SK-N-SH (cell line): ENCODE measurements at regions not wholly inside any gene's neighbourhood (a gene's known extent, or its start where the extent isn't known, plus 50 kb on each side); places are given as distances from the start of the nearest gene placed in this dataset.

Experiments used
- CTCF ChIA-PET: fragments of 300-600, 350-600 bp; formaldehyde crosslinking; extraction: SDS; loops from one replicate; lab custom pipeline; 2021; lab: Yijun Ruan, JAX
- POLR2A ChIA-PET: fragments of 350-600 bp; sonication (Branson Sonifier 250); formaldehyde crosslinking; extraction: SDS; loops from one replicate; lab custom pipeline; 2020; ENCODE audit warnings: antibody characterized with exemption, inconsistent platforms; lab: Yijun Ruan, JAX
- DNase-seq: peaks from one replicate; pipeline ENCODE4 v3.0.0; 2012
- H2AFZ ChIP-seq: fragments of 200-600 bp; sonication (generic); 2 replicates; pipeline ENCODE4 v1.8.1; 2016; ENCODE audit warnings: antibody characterized with exemption, mild to moderate bottlenecking, low read depth
- H3F3A ChIP-seq: fragments of 200-600 bp; sonication (generic); replicated peaks from 2 replicates; pipeline ENCODE3; 2016; ENCODE audit warnings: antibody characterized with exemption, mild to moderate bottlenecking; ENCODE audit not compliant: insufficient read depth
- H3K27ac ChIP-seq, 2 experiments: fragments of 200-500 bp in 1 of 2; fragments of 200-600 bp in 1 of 2; sonication (Bioruptor generic) in 1 of 2; sonication (generic), shearing (Covaris generic) in 1 of 2; 2 replicates each; pipeline versions ENCODE4 v1.5.1 to v1.6.1; 2014 to 2016; ENCODE audit warnings: low read depth in 2 of 2, inconsistent platforms in 1 of 2, low read length in 1 of 2, mild to moderate bottlenecking in 1 of 2, mixed read lengths in 1 of 2
- H3K27me3 ChIP-seq: fragments of 200-600 bp; sonication (generic), shearing (Covaris generic); 2 replicates; pipeline ENCODE4 v1.6.1; 2016; ENCODE audit warnings: mixed run types; ENCODE audit not compliant: insufficient read depth
- H3K36me3 ChIP-seq, 2 experiments: fragments of 200-500 bp in 1 of 2; fragments of 200-600 bp in 1 of 2; sonication (Bioruptor generic) in 1 of 2; sonication (generic) in 1 of 2; replicated peaks in 1 of 2; 2 replicates each; pipeline versions ENCODE3 to v1.5.1; 2014 to 2016; ENCODE audit warnings: low read length in 1 of 2, mild to moderate bottlenecking in 1 of 2; ENCODE audit not compliant: insufficient read depth in 2 of 2, control insufficient read depth in 1 of 2
- H3K4me1 ChIP-seq, 2 experiments: fragments of 200-500 bp in 1 of 2; fragments of 200-600 bp in 1 of 2; sonication (Bioruptor generic) in 1 of 2; sonication (generic), shearing (Covaris generic) in 1 of 2; 2 replicates each; pipeline versions ENCODE4 v1.5.1 to v1.6.1; 2014 to 2016; ENCODE audit warnings: low read depth in 1 of 2, low read length in 1 of 2, mixed run types in 1 of 2; ENCODE audit not compliant: insufficient read depth in 2 of 2, control insufficient read depth in 1 of 2
- H3K4me2 ChIP-seq: fragments of 200-600 bp; sonication (generic), shearing (Covaris generic); 2 replicates; pipeline ENCODE4 v1.6.1; 2017; ENCODE audit warnings: mixed run types
- H3K4me3 ChIP-seq, 2 experiments: fragments of 200-500 bp in 1 of 2; fragments of 200-600 bp in 1 of 2; sonication (Bioruptor generic) in 1 of 2; sonication (generic), shearing (Covaris generic) in 1 of 2; 2 replicates each; pipeline versions ENCODE4 v1.5.1 to v1.8.1; 2014 to 2016; ENCODE audit warnings: low read depth in 2 of 2, inconsistent platforms in 1 of 2, low read length in 1 of 2, mild to moderate bottlenecking in 1 of 2, mixed read lengths in 1 of 2, moderate library complexity in 1 of 2
- H3K79me2 ChIP-seq: fragments of 200-600 bp; sonication (generic); 2 replicates; pipeline ENCODE4 v1.8.1; 2017; ENCODE audit warnings: mild to moderate bottlenecking; ENCODE audit not compliant: insufficient read depth
- H3K9ac ChIP-seq: fragments of 200-600 bp; sonication (generic); 2 replicates; pipeline ENCODE4 v1.6.1; 2017; ENCODE audit warnings: mixed run types
- H3K9me2 ChIP-seq: fragments of 200-600 bp; sonication (generic); 2 replicates; pipeline ENCODE4 v1.6.1; 2017; ENCODE audit warnings: mixed run types
- H3K9me3 ChIP-seq: fragments of 200-600 bp; sonication (generic); 2 replicates; pipeline ENCODE4 v1.6.1; 2017; ENCODE audit warnings: mixed run types, mild to moderate bottlenecking, moderate library complexity
- H4K20me1 ChIP-seq: fragments of 200-600 bp; sonication (generic); 2 replicates; pipeline ENCODE4 v1.6.1; 2017; ENCODE audit warnings: mild to moderate bottlenecking, mixed run types; ENCODE audit not compliant: insufficient read depth
- EZH2phosphoT487 ChIP-seq: fragments of 200-600 bp; sonication (generic); IDR thresholded peaks from 2 replicates; pipeline ENCODE4 v1.6.1; 2017; ENCODE audit warnings: low read depth, mixed run types, mild to moderate bottlenecking, antibody characterized with exemption, moderate library complexity, borderline replicate concordance
- FOSL2 ChIP-seq: IDR thresholded peaks from 2 replicates; pipeline ENCODE4 v1.4.0; 2012; ENCODE audit warnings: low read depth, mild to moderate bottlenecking, moderate library complexity, borderline replicate concordance
- FOXJ3 ChIP-seq: sonication (generic); formaldehyde crosslinking; IDR thresholded peaks from 2 replicates; pipeline ENCODE4 v1.5.1; 2020; ENCODE audit warnings: mild to moderate bottlenecking, missing genetic modification reagents
- FOXM1 ChIP-seq: IDR thresholded peaks from 2 replicates; pipeline ENCODE4 v1.4.0; 2012; ENCODE audit warnings: low read depth, mild to moderate bottlenecking
- GABPA ChIP-seq: IDR thresholded peaks from 2 replicates; pipeline ENCODE4 v1.4.0; 2012; ENCODE audit warnings: low read depth, mild to moderate bottlenecking
- MEF2A ChIP-seq: IDR thresholded peaks from 2 replicates; pipeline ENCODE4 v1.4.0; 2012; ENCODE audit warnings: low read depth, borderline replicate concordance
- MXI1 ChIP-seq: IDR thresholded peaks from 2 replicates; pipeline ENCODE4 v1.6.1; 2012; ENCODE audit warnings: mild to moderate bottlenecking, low read depth, low read length, improper control_type of control experiment
- POLR2AphosphoS5 ChIP-seq: IDR thresholded peaks from 2 replicates; pipeline ENCODE4 v1.6.1; 2012; ENCODE audit warnings: low read depth, low read length
- RFX5 ChIP-seq: IDR thresholded peaks from 2 replicates; pipeline ENCODE4 v1.6.1; 2012; ENCODE audit warnings: mild to moderate bottlenecking, improper control_type of control experiment, low read length
- RXRA ChIP-seq: IDR thresholded peaks from 2 replicates; pipeline ENCODE4 v1.4.0; 2012; ENCODE audit warnings: low read depth, mild to moderate bottlenecking, borderline replicate concordance
- SIN3A ChIP-seq: IDR thresholded peaks from 2 replicates; pipeline ENCODE4 v1.6.1; 2012; ENCODE audit warnings: low read depth, mild to moderate bottlenecking, low read length, moderate library complexity, borderline replicate concordance
- SMC3 ChIP-seq: IDR thresholded peaks from 2 replicates; pipeline ENCODE4 v1.6.1; 2012; ENCODE audit warnings: low read depth, low read length, improper control_type of control experiment
- TCF12 ChIP-seq: IDR thresholded peaks from 2 replicates; pipeline ENCODE4 v1.4.0; 2012
- TEAD4 ChIP-seq: IDR thresholded peaks from 2 replicates; pipeline ENCODE4 v1.4.0; 2012; ENCODE audit warnings: mild to moderate bottlenecking, borderline replicate concordance; ENCODE audit not compliant: insufficient read depth
- WGBS: methylation state at CpG from one replicate; pipeline ENCODE4 v1.1.6; 2017; ENCODE audit warnings: low lambda C conversion rate; 5-methylcytosine and 5-hydroxymethylcytosine counted together
- TF ChIP-seq, protein P1 (sequence below): fragments of 150-350 bp; IDR thresholded peaks from 2 replicates; pipeline ENCODE4 v1.6.1; 2016; ENCODE audit warnings: mild to moderate bottlenecking, low read depth, low read length
- TF ChIP-seq, protein P2 (sequence below): IDR thresholded peaks from 2 replicates; pipeline ENCODE4; 2012

DNA sequence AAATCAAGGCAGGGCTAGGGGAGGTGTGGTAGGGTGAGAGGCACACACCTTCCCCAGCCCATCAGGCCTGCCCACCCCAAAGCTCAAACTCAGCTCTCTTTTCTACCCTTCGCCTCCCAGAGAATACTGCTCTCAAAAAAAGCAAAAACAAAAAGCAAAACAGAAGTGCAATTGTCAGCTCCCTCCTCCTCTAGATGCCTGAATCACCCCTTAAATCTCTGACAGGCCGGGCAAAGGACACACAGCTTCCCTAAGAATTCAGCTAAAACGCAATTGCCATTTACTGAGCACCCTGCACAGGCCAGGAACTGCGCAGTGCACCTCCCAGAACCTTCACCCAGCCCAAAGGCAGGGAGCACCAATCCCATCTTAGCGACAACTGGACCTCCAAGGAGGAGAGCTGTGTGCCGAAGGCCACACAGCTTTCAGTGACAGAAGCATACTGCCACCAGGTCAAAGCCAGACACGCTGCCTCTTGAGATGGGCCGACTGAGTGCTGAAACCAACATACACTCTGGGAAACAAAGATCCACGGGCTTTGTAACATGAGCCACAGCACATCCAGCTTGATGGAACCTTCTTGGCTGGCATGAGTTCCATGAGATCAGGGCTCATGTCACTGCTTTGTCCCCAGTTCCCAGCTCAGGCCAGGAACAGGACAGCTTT lies 53.4 kb upstream of the STXBP1 start:
- POLR2A ChIA-PET = interaction anchor here (0.5 to 1.9 kb wide), 2 partner anchors 8 to 235 kb away, joined by 3 to 5 read pairs; no protein-coding TSS in a partner anchor
- peaks cover 95% of the 10 kb centered on the region for H3K79me2 ChIP-seq
- 68% methylated on average over 6 of the region's 9 CpGs for WGBS
- no peaks in the 10 kb centered on the region for H3K27me3 ChIP-seq
- peak overlapping the region; percentile 80; the same call in 1 of the 2 replicates for H3K4me2 ChIP-seq
- no peaks in the 10 kb centered on the region for H3K9me3 ChIP-seq
- CTCF ChIA-PET = interaction anchor here (0.9 to 5.5 kb wide), 8 partner anchors 8 to 176 kb away, joined by 3 to 23 read pairs (median 4); partner anchors contain the start of gene TOR2A
- peak overlapping the region; percentile 45; the same call in 1 of the 2 replicates for H3K9ac ChIP-seq
- H3K4me1 ChIP-seq = peaks cover 38 to 79% of the 10 kb centered on the region in 2 experiments; a peak in 3 of 4 replicates
- H4K20me1 ChIP-seq = peaks cover 28% of the 10 kb centered on the region
- H2AFZ ChIP-seq = no peak overlapping the region
- no peak for DNase-seq
- peaks cover 62% of the 10 kb centered on the region for H3F3A ChIP-seq
- peaks cover 8 to 41% of the 10 kb centered on the region in 2 experiments for H3K36me3 ChIP-seq
- H3K4me3 ChIP-seq = 0 out of 4 replicates have a peak overlapping the region, but pooled peaks of 1 of the 2 experiments have one; percentile 33
- H3K27ac ChIP-seq = peak overlapping the region; percentile 92 to 94
- TF ChIP-seq, protein P1, sequence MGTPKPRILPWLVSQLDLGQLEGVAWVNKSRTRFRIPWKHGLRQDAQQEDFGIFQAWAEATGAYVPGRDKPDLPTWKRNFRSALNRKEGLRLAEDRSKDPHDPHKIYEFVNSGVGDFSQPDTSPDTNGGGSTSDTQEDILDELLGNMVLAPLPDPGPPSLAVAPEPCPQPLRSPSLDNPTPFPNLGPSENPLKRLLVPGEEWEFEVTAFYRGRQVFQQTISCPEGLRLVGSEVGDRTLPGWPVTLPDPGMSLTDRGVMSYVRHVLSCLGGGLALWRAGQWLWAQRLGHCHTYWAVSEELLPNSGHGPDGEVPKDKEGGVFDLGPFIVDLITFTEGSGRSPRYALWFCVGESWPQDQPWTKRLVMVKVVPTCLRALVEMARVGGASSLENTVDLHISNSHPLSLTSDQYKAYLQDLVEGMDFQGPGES = no peak
- TF ChIP-seq, protein P2, sequence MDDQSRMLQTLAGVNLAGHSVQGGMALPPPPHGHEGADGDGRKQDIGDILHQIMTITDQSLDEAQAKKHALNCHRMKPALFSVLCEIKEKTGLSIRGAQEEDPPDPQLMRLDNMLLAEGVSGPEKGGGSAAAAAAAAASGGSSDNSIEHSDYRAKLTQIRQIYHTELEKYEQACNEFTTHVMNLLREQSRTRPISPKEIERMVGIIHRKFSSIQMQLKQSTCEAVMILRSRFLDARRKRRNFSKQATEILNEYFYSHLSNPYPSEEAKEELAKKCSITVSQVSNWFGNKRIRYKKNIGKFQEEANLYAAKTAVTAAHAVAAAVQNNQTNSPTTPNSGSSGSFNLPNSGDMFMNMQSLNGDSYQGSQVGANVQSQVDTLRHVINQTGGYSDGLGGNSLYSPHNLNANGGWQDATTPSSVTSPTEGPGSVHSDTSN = no peak
- TF ChIP-seq FOXM1 = no peak
- TF ChIP-seq EZH2phosphoT487 = no peak
- TF ChIP-seq TCF12 = no peak
- no peak for TF ChIP-seq SMC3
- no peak for TF ChIP-seq RFX5
- TF ChIP-seq RXRA = no peak
- no peak for TF ChIP-seq GABPA
- no peak for TF ChIP-seq POLR2AphosphoS5
- no peak for TF ChIP-seq SIN3A
- no peak for TF ChIP-seq MXI1
- TF ChIP-seq FOXJ3 = no peak
- TF ChIP-seq MEF2A = no peak
- no peak for TF ChIP-seq TEAD4
- H3K9me2 ChIP-seq = no peaks in the 10 kb centered on the region

DNA sequence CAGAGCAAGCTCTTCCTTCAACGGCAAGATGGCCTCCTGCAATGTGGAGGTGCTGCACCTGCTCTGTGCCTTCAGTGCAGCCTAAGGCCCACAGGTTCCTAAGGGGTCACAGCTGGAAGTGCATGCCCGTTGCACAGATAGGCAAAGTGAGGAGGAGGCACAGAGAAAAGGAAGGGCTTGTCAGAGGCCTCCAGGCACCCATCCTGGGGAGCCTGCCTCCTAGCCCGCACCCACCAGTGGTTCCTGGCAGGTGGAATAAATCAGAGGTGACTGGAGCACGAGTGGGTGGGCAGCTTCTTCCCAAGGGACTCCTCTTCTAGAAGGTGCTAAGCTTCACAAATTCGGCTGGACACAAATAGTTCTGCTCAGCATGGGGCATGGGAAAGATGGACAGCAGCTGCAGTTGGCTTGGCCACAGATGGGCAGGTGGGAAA lies 52.8 kb upstream of the STXBP1 start:
- Histone ChIP-seq H3K9me2 (no peaks in the 10 kb centered on the region), H3F3A (peaks cover 67% of the 10 kb centered on the region), H3K27me3 (no peaks in the 10 kb centered on the region), H3K9me3 (no peaks in the 10 kb centered on the region), H4K20me1 (peaks cover 22% of the 10 kb centered on the region), H3K4me3 (no peak overlapping the region), H3K27ac (peak overlapping the region; percentile 92 to 94), H3K4me2 (peak overlapping the region; percentile 80; the same call in 1 of the 2 replicates), H3K9ac (peak overlapping the region; percentile 45; the same call in 1 of the 2 replicates), H2AFZ (no peak overlapping the region), H3K36me3 (peaks cover 8 to 46% of the 10 kb centered on the region in 2 experiments), H3K79me2 (peaks cover 95% of the 10 kb centered on the region), H3K4me1 (peaks cover 38 to 76% of the 10 kb centered on the region in 2 experiments; a peak in 3 of 4 replicates)
- 50% methylated on average over 1 of the region's 5 CpGs for WGBS
- no peak for TF ChIP-seq EZH2phosphoT487
- TF ChIP-seq, protein P1 = no peak
- TF ChIP-seq FOSL2 = no peak
- ChIA-PET CTCF (interaction anchor here (0.7 to 5.5 kb wide), 7 partner anchors 8 to 175 kb away, joined by 3 to 23 read pairs (median 4); partner anchors contain the start of gene TOR2A), POLR2A (interaction anchor here (1.9 kb wide), 1 partner anchor 8 kb away, joined by 5 read pairs; no protein-coding TSS in a partner anchor)
- no peak for DNase-seq
